Lower lobe of right lung (tissue), 2 donors: ENCODE measurements at regions not wholly inside any gene's neighbourhood (a gene's known extent, or its start where the extent isn't known, plus 50 kb on each side); places are given as distances from the start of the nearest gene placed in this dataset.

ENCODE experiments used
- ATAC-seq, 2 donors: fragments of 200-7000 bp; cut with Tn5 transposase; one replicate each; pipeline ENCODE4 v1.9.1; 2020 to 2022; ENCODE audit warnings: mild to moderate bottlenecking in 2 of 2, moderate library complexity in 2 of 2
- DNase-seq: peaks from one replicate; pipeline ENCODE4 v3.0.0-alpha.2; 2020
- H3K27ac ChIP-seq: fragments of 200-600 bp; one replicate; pipeline ENCODE4 v1.8.0; 2022
- H3K27me3 ChIP-seq: fragments of 200-600 bp; one replicate; pipeline ENCODE4 v1.8.0; 2022; ENCODE audit warnings: low read depth
- H3K36me3 ChIP-seq: fragments of 200-600 bp; one replicate; pipeline ENCODE4 v1.8.0; 2022; ENCODE audit warnings: mild to moderate bottlenecking
- H3K4me1 ChIP-seq: fragments of 200-600 bp; one replicate; pipeline ENCODE4 v1.8.0; 2022
- H3K4me3 ChIP-seq: fragments of 200-600 bp; one replicate; pipeline ENCODE4 v1.8.0; 2022; ENCODE audit warnings: mild to moderate bottlenecking
- H3K9me3 ChIP-seq: fragments of 200-600 bp; one replicate; pipeline ENCODE4 v1.8.0; 2022
- CTCF ChIP-seq: fragments of 200-600 bp; IDR thresholded peaks from one replicate; pipeline ENCODE4 v1.8.0; 2022; ENCODE audit warnings: antibody characterized with exemption, mild to moderate bottlenecking
- intact Hi-C: fragments of 100-400 bp; cut with DNase I; formaldehyde crosslinking; loops from one replicate; pipeline ENCODE4 v1.11.0; 2022
- donor health status: DM: no; HTN: yes; CAD: no; lungs with severe emphysema.

GRCh38 chr10:128527711-128528110 is 401.5 kb upstream of the MKI67 start:
- Histone ChIP-seq H3K9me3 (no peaks in the 10 kb centered on the region), H3K27ac (no peak overlapping the region), H3K4me1 (no peaks in the 10 kb centered on the region), H3K4me3 (no peak overlapping the region), H3K36me3 (no peaks in the 10 kb centered on the region), H3K27me3 (no peaks in the 10 kb centered on the region)
- ATAC-seq: no peak
- no peak for DNase-seq
- intact Hi-C loops: no loop called here
- no peak for TF ChIP-seq CTCF

GRCh38 chr10:128528167-128528566 is 401.9 kb upstream of the MKI67 start:
- intact Hi-C loops: no loop called here
- DNase-seq: no peak
- no peak for TF ChIP-seq CTCF
- Histone ChIP-seq H3K4me1 (no peaks in the 10 kb centered on the region), H3K36me3 (no peaks in the 10 kb centered on the region), H3K9me3 (no peaks in the 10 kb centered on the region), H3K27me3 (no peaks in the 10 kb centered on the region), H3K27ac (no peak overlapping the region), H3K4me3 (no peak overlapping the region)
- ATAC-seq: no peak

- ATAC-seq (no peak), DNase-seq (no peak)
- Histone ChIP-seq H3K36me3 (no peaks in the 10 kb centered on the region), H3K4me1 (no peaks in the 10 kb centered on the region), H3K9me3 (no peaks in the 10 kb centered on the region), H3K27ac (no peak overlapping the region), H3K27me3 (no peaks in the 10 kb centered on the region), H3K4me3 (no peak overlapping the region)
- intact Hi-C loops: no loop called here
- no peak for TF ChIP-seq CTCF
Observed at GRCh38 chr10:128528781-128529180, 402.6 kb upstream of the MKI67 start.

GRCh38 chr10:128529225-128529624 is 403.0 kb upstream of the MKI67 start:
- no peaks in the 10 kb centered on the region for H3K9me3 ChIP-seq
- intact Hi-C loops: no loop called here
- TF ChIP-seq CTCF: no peak
- DNase-seq (no peak), ATAC-seq (no peak)
- no peaks in the 10 kb centered on the region for H3K36me3 ChIP-seq
- no peaks in the 10 kb centered on the region for H3K4me1 ChIP-seq
- no peak overlapping the region for H3K4me3 ChIP-seq
- H3K27me3 ChIP-seq: no peaks in the 10 kb centered on the region
- H3K27ac ChIP-seq: no peak overlapping the region

GRCh38 chr10:128530301-128530700 is 404.1 kb upstream of the MKI67 start:
- no peak for DNase-seq
- no peak for ATAC-seq
- TF ChIP-seq CTCF: peak; percentile 36
- Histone ChIP-seq H3K9me3 (no peaks in the 10 kb centered on the region), H3K27ac (no peak overlapping the region), H3K4me3 (no peak overlapping the region), H3K4me1 (no peaks in the 10 kb centered on the region), H3K27me3 (peaks cover 8% of the 10 kb centered on the region), H3K36me3 (no peaks in the 10 kb centered on the region)
- intact Hi-C loops: no loop called here

- Histone ChIP-seq H3K36me3 (no peaks in the 10 kb centered on the region), H3K4me3 (no peak overlapping the region), H3K9me3 (no peaks in the 10 kb centered on the region), H3K4me1 (no peaks in the 10 kb centered on the region), H3K27me3 (peaks cover 13% of the 10 kb centered on the region), H3K27ac (no peak overlapping the region)
- no peak for TF ChIP-seq CTCF
- intact Hi-C loops: no loop called here
- ATAC-seq (no peak), DNase-seq (no peak)
Observed at GRCh38 chr10:128530946-128531345, 404.7 kb upstream of the MKI67 start.
